HepG2 (cell line): ENCODE measurements at regions not wholly inside any gene's neighbourhood (a gene's known extent, or its start where the extent isn't known, plus 50 kb on each side); places are given as distances from the start of the nearest gene placed in this dataset.

ENCODE experiments used
- AHR ChIP-seq: IDR thresholded peaks from 2 replicates; pipeline ENCODE4 v1.6.1; 2018; ENCODE audit warnings: missing genetic modification reagents, missing compliant biosample characterization
- CAMTA2 ChIP-seq: sonication (generic); formaldehyde crosslinking; IDR thresholded peaks from 2 replicates; pipeline ENCODE4 v1.4.0; 2020; ENCODE audit warnings: mild to moderate bottlenecking, missing genetic modification reagents, borderline replicate concordance
- CCAR2 ChIP-seq: fragments of 200-400 bp; formaldehyde crosslinking; optimal IDR thresholded peaks from 2 replicates; pipeline ENCODE3; 2018; ENCODE audit warnings: low read depth, mild to moderate bottlenecking, low read length, moderate library complexity
- FIP1L1 ChIP-seq: fragments of 200-400 bp; formaldehyde crosslinking; IDR thresholded peaks from 2 replicates; pipeline ENCODE4 v1.6.1; 2018; ENCODE audit warnings: low read depth, mild to moderate bottlenecking, low read length, moderate library complexity, borderline replicate concordance; ENCODE audit not compliant: insufficient read depth
- FOXA1 ChIP-seq, 2 experiments: fragments of 450-650 bp in 1 of 2; sonication (generic) in 1 of 2; formaldehyde crosslinking in 1 of 2; IDR thresholded peaks; 2 replicates each; pipeline versions ENCODE4 v1.4.0 to v1.6.1; 2016 to 2020; ENCODE audit warnings: missing genetic modification reagents in 1 of 2
- HNF4G ChIP-seq, 2 experiments: sonication (generic) in 1 of 2; formaldehyde crosslinking in 1 of 2; IDR thresholded peaks; 2 replicates each; pipeline versions ENCODE4 v1.4.0 to v1.6.1; 2011 to 2020; ENCODE audit warnings: borderline replicate concordance in 2 of 2, low read depth in 2 of 2, mild to moderate bottlenecking in 2 of 2, low read length in 1 of 2, missing genetic modification reagents in 1 of 2, moderate library complexity in 1 of 2
- HNRNPH1 ChIP-seq: fragments of 200-400 bp; formaldehyde crosslinking; optimal IDR thresholded peaks from 2 replicates; pipeline ENCODE3; 2017; ENCODE audit warnings: mild to moderate bottlenecking, low read depth, low read length
- HNRNPK ChIP-seq: fragments of 200-400 bp; formaldehyde crosslinking; IDR thresholded peaks from 2 replicates; pipeline ENCODE4 v1.6.1; 2018; ENCODE audit warnings: low read length, low read depth, moderate library complexity, mild to moderate bottlenecking; ENCODE audit not compliant: poor library complexity, severe bottlenecking
- HNRNPUL1 ChIP-seq: fragments of 200-400 bp; formaldehyde crosslinking; IDR thresholded peaks from 2 replicates; pipeline ENCODE4 v1.6.1; 2017; ENCODE audit warnings: low read depth, mild to moderate bottlenecking, low read length, moderate library complexity
- MED1 ChIP-seq: sonication (generic); formaldehyde crosslinking; IDR thresholded peaks from 2 replicates; pipeline ENCODE4 v1.4.0; 2020; ENCODE audit warnings: missing genetic modification reagents
- MED13 ChIP-seq: sonication (generic); formaldehyde crosslinking; IDR thresholded peaks from 2 replicates; pipeline ENCODE4 v1.5.0; 2020; ENCODE audit warnings: missing genetic modification reagents
- POLR2G ChIP-seq: fragments of 200-400 bp; formaldehyde crosslinking; IDR thresholded peaks from 2 replicates; pipeline ENCODE4 v1.6.1; 2018; ENCODE audit warnings: mild to moderate bottlenecking, low read depth, low read length, moderate library complexity
- SP5 ChIP-seq: IDR thresholded peaks from 2 replicates; pipeline ENCODE4 v1.6.1; 2016; ENCODE audit warnings: low read depth, borderline replicate concordance
- ZNF121 ChIP-seq: sonication (generic); formaldehyde crosslinking; IDR thresholded peaks from 2 replicates; pipeline ENCODE4 v1.5.0; 2020; ENCODE audit warnings: mild to moderate bottlenecking, missing genetic modification reagents
- ZNF17 ChIP-seq: sonication (generic); formaldehyde crosslinking; IDR thresholded peaks from 2 replicates; pipeline ENCODE4 v1.5.0; 2020; ENCODE audit warnings: mild to moderate bottlenecking, missing genetic modification reagents
- ZNF501 ChIP-seq: sonication (generic); formaldehyde crosslinking; IDR thresholded peaks from 2 replicates; pipeline ENCODE4 v1.5.1; 2020; ENCODE audit warnings: mild to moderate bottlenecking, moderate library complexity, missing genetic modification reagents
- ZNF562 ChIP-seq: sonication (generic); formaldehyde crosslinking; IDR thresholded peaks from 2 replicates; pipeline ENCODE4 v1.8.0; 2022; ENCODE audit warnings: missing genetic modification reagents, borderline replicate concordance
- ZNF644 ChIP-seq: IDR thresholded peaks from 2 replicates; pipeline ENCODE4 v1.6.1; 2016; ENCODE audit warnings: low read depth
- ZNF724P ChIP-seq: sonication (generic); formaldehyde crosslinking; IDR thresholded peaks from 2 replicates; pipeline ENCODE4 v1.8.0; 2022; ENCODE audit warnings: missing genetic modification reagents, borderline replicate concordance
- ZNF891 ChIP-seq: sonication (generic); formaldehyde crosslinking; IDR thresholded peaks from 2 replicates; pipeline ENCODE4 v1.5.0; 2020; ENCODE audit warnings: mild to moderate bottlenecking, missing genetic modification reagents
- TF ChIP-seq, protein P1 (sequence below): sonication (generic); formaldehyde crosslinking; IDR thresholded peaks from 2 replicates; pipeline ENCODE4 v1.8.1; 2022; ENCODE audit warnings: mild to moderate bottlenecking, missing genetic modification reagents
- TF ChIP-seq, protein P2 (sequence below): IDR thresholded peaks from 2 replicates; pipeline ENCODE4 v1.4.0; 2020; ENCODE audit warnings: mild to moderate bottlenecking, missing genetic modification reagents
- TF ChIP-seq, protein P3 (sequence below): sonication (generic); formaldehyde crosslinking; IDR thresholded peaks from 2 replicates; pipeline ENCODE4 v1.5.0; 2020; ENCODE audit warnings: missing genetic modification reagents

DNA sequence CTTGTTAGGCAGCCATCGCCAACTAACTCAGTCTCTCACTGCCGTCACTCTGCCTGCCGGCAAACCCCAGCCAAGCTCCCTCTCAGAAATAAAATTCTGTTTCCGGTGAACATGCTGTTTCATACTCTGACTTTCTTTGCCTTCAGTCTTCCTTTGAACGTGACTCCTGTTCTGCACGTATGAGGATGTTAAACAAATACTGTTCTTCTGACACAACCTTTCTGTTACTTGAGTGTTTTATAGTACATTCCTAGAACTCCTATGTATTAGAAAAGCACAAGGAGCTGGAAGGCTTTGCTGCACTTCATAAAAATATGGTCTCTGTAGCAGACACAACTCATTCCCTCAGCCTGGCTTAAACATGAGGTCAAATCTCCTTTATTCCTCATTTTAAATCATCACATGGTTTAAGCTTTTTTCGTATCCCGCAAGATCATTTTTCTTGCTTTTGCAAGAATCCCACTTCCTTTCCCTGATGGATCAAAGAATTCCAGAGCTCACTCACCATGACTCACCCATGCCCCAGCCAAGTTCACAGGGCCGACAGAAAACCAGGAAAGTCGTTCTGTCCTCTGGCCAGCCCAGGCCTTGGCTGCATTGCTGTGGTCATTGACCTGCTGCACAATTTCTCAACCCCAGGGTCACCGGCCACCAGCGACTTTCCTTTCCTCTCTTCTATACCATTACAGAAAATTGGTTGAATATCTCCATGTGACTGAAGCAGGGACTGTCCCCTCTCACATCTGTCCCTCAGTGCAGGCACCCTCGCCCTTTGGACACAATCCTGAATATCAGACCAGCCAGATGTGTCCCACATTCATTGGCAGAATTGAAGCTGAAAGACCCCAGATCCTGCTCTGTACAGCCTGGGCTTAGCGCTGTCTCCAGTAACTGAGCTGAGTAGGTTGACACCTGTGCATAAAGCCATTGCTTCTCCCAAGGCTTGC, 183.1 kb upstream of the ARL4C start (continued):
- peak; percentile 64; the same call in 1 of the 2 replicates for TF ChIP-seq HNF4G (IDR thresholded peaks at IDR 0.05; ENCODE audit: borderline replicate concordance, low read depth, low read length)
- TF ChIP-seq HNF4G (CRISPR knock-in tag; IDR thresholded peaks at IDR 0.05; ENCODE audit: borderline replicate concordance, low read depth) = peak; percentile 80; the same call in 1 of the 2 replicates
- no peak for TF ChIP-seq CAMTA2 (CRISPR knock-in tag)
- TF ChIP-seq, protein P1, sequence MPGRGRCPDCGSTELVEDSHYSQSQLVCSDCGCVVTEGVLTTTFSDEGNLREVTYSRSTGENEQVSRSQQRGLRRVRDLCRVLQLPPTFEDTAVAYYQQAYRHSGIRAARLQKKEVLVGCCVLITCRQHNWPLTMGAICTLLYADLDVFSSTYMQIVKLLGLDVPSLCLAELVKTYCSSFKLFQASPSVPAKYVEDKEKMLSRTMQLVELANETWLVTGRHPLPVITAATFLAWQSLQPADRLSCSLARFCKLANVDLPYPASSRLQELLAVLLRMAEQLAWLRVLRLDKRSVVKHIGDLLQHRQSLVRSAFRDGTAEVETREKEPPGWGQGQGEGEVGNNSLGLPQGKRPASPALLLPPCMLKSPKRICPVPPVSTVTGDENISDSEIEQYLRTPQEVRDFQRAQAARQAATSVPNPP (CRISPR knock-in tag) = no peak
- no peak for TF ChIP-seq ZNF724P (CRISPR knock-in tag)
- TF ChIP-seq MED1 (CRISPR knock-in tag) = peak; percentile 98
- TF ChIP-seq ZNF17 = no peak
- TF ChIP-seq ZNF644 (CRISPR knock-in tag) = peak; percentile 95
- peak; percentile 89; the same call in 1 of the 2 replicates for TF ChIP-seq MED13 (CRISPR knock-in tag)
- no peak for TF ChIP-seq HNRNPH1
- peak; percentile 68; the same call in 1 of the 2 replicates for TF ChIP-seq ZNF121
- 0 out of 2 replicates have a peak, but pooled peaks have one; percentile 68 for TF ChIP-seq ZNF501 (CRISPR knock-in tag)
- no peak for TF ChIP-seq ZNF891 (CRISPR knock-in tag)
- TF ChIP-seq POLR2G = peak; percentile 44; the same call in 1 of the 2 replicates
- TF ChIP-seq HNRNPUL1 = no peak
- TF ChIP-seq HNRNPK = no peak
- TF ChIP-seq, protein P2, sequence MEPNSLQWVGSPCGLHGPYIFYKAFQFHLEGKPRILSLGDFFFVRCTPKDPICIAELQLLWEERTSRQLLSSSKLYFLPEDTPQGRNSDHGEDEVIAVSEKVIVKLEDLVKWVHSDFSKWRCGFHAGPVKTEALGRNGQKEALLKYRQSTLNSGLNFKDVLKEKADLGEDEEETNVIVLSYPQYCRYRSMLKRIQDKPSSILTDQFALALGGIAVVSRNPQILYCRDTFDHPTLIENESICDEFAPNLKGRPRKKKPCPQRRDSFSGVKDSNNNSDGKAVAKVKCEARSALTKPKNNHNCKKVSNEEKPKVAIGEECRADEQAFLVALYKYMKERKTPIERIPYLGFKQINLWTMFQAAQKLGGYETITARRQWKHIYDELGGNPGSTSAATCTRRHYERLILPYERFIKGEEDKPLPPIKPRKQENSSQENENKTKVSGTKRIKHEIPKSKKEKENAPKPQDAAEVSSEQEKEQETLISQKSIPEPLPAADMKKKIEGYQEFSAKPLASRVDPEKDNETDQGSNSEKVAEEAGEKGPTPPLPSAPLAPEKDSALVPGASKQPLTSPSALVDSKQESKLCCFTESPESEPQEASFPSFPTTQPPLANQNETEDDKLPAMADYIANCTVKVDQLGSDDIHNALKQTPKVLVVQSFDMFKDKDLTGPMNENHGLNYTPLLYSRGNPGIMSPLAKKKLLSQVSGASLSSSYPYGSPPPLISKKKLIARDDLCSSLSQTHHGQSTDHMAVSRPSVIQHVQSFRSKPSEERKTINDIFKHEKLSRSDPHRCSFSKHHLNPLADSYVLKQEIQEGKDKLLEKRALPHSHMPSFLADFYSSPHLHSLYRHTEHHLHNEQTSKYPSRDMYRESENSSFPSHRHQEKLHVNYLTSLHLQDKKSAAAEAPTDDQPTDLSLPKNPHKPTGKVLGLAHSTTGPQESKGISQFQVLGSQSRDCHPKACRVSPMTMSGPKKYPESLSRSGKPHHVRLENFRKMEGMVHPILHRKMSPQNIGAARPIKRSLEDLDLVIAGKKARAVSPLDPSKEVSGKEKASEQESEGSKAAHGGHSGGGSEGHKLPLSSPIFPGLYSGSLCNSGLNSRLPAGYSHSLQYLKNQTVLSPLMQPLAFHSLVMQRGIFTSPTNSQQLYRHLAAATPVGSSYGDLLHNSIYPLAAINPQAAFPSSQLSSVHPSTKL = peak; percentile 98
- peak; percentile 33 for TF ChIP-seq CCAR2
- TF ChIP-seq AHR (CRISPR knock-in tag) = no peak
- TF ChIP-seq SP5 (CRISPR knock-in tag) = peak; percentile 3; the same call in 1 of the 2 replicates
- TF ChIP-seq, protein P3, sequence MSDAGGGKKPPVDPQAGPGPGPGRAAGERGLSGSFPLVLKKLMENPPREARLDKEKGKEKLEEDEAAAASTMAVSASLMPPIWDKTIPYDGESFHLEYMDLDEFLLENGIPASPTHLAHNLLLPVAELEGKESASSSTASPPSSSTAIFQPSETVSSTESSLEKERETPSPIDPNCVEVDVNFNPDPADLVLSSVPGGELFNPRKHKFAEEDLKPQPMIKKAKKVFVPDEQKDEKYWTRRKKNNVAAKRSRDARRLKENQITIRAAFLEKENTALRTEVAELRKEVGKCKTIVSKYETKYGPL (CRISPR knock-in tag) = no peak
- TF ChIP-seq FOXA1 (IDR thresholded peaks at IDR 0.05) = no peak
- peak; percentile 52; the same call in 1 of the 2 replicates for TF ChIP-seq FOXA1 (CRISPR knock-in tag; IDR thresholded peaks at IDR 0.05)
- TF ChIP-seq ZNF562 (CRISPR knock-in tag) = no peak
- TF ChIP-seq FIP1L1 = no peak
